DMS 273 (cell line): ENCODE measurements at regions not wholly inside any gene's neighbourhood (a gene's known extent, or its start where the extent isn't known, plus 50 kb on each side); places are given as distances from the start of the nearest gene placed in this dataset.
"Not testable (repeated sequence)": the region's sequence is repeated elsewhere in the genome, so short reads cannot be mapped to it uniquely, and the experiment has no call there.

Experiments used
- DNase-seq: peaks from one replicate; lab custom pipeline; 2025; ENCODE audit not compliant: unreplicated experiment; lab: John Stamatoyannopoulos, UW

GRCh38 chr5:92946546-92946945 is 634.5 kb downstream of the NR2F1-AS1 start:
- no peak for DNase-seq

DNA sequence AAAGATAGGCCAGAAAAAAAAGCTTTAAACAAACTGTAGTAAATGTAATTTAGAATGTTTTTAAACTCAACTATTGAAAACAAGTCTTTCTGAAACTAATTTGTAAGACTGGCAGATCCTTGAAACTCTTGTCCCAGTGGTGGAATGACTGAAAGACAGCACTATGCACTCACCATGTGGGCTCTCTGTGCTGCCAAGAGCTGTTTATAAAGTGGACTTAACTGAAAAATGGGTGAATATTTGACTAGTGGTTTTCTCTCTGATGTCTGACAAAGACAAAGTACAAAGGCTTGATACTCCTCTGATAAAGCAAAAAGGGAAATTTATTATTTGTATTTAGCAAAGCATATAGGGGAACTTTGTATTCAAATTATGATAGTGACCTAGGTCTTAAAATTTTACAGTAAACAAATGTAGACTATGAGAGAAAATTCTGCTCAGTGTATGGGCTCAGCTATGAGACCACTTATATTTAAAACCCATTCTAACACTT is 635.4 kb downstream of the NR2F1-AS1 start:
- DNase-seq, result no peak

DNA sequence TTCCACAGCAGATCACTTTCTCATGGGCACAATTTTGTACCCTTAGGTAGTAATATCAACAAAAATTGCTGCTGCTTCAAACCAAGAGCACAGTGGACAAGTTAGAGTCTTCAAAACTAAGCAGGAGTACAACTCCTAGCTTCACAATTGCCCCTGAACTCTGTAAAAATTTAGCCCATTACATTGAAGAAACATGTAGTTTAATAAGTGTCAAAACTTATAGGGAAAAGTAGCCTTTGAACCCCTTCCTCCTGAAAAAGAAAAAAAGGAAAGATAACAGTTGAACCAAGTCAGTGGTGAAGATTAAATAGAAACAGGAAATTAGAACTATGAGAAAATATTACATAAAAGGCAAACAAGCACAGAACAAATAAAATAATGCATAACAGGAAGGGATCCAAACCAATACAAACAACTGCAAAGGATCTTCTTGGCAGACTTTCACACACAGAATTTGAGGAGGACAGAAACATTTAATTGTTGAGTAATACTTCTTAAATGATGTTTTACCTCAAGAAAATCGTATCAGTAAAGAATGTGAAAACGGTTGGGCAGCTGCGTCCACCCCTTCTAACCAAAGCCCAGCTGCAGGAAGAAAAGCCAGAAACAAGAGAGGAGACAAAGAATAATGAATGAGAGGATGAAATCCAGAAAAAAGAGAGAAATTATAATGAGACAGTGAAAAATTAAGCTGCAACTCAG is 636.0 kb downstream of the NR2F1-AS1 start:
- no peak for DNase-seq

GRCh38 chr5:92944337-92944736 is 636.7 kb downstream of the NR2F1-AS1 start:
- DNase-seq, result no peak

DNA sequence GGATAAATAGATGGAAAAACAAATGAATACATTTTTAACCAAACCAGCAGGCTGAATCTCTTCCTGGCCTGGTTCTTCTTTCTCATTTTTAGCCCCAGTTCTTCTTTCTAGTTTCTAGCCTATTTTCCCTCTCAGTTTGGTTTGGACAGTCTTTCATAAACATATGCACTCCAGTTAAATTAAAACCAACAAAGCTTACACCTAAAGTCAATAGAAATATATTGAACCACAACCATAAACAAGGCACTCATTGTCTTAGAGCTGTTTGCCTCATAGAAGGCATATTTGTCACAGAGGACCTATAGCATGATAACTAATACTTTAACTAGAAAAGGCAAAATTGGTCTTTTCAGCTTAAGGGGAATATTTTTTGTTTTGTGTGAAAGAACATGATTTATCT is 638.3 kb downstream of the NR2F1-AS1 start:
- no peak for DNase-seq

DNA sequence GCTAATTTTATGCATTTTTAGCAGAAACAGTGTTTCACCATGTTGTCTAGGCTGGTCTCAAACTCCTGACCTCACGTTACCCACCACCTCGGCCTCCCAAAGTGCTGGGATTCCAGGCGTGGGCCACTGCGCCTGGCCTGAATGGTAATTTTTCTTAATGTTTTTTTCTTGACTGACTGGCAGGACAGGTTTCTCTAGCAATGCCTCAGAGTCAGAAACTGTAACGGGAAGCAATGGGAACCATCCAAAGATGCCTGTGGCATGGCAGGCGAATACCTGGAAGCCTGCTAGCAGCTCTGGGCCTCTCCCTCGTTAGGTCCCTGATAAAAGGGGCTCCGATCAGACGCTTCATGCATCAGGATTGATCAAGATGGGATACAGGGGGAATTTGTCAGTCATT is 639.2 kb downstream of the NR2F1-AS1 start:
- no peak for DNase-seq

GRCh38 chr5:92939428-92939827 is 641.6 kb downstream of the NR2F1-AS1 start:
- DNase-seq, result peak; percentile 97

- not testable (repeated sequence) for DNase-seq
Measured at GRCh38 chr5:92937396-92937795, 643.6 kb downstream of the NR2F1-AS1 start.

DNA sequence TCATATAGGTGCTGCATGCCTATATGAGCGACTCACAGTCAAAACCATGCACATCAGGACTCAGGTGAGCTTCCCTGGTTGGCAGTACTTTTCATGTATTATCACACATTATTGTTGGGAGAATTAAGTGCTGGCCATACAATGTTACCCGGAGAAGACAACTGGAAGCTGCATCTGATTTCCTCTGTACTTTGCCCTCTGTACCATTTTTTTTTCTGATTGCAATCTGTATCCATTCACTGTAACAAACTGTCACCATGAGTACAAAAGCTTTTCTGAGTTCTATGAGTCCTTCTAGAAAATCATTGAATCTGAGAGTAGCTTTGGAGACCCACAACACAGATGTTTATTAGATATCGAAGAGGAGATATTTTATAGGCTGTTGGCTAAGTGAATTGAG is 651.0 kb downstream of the NR2F1-AS1 start:
- DNase-seq, result no peak

DNA sequence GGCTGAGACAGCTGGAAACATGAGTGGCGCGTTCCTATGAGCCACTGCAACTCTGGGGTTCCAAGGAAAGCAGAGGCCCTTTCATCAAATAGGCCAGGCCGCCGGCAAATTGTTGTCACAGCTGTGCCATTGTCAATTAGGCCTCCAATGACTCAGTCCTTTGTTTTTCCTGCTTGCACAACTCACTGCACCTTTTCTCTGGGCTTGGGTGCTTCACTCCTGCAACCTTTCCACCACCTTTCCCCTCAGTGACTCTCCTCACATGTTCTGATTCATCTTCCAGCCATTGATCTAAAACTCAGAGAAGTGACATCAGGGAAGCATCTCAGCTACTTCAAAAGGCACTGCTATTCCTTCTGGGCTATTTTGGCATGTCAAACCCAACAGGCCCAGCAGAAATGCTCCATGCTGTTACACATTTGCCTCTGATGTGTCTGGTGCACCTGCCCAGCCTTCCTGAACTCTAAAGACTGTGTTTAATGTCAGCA is 653.7 kb downstream of the NR2F1-AS1 start:
- no peak for DNase-seq

GRCh38 chr5:92923885-92924284 is 657.1 kb downstream of the NR2F1-AS1 start:
- no peak for DNase-seq

DNA sequence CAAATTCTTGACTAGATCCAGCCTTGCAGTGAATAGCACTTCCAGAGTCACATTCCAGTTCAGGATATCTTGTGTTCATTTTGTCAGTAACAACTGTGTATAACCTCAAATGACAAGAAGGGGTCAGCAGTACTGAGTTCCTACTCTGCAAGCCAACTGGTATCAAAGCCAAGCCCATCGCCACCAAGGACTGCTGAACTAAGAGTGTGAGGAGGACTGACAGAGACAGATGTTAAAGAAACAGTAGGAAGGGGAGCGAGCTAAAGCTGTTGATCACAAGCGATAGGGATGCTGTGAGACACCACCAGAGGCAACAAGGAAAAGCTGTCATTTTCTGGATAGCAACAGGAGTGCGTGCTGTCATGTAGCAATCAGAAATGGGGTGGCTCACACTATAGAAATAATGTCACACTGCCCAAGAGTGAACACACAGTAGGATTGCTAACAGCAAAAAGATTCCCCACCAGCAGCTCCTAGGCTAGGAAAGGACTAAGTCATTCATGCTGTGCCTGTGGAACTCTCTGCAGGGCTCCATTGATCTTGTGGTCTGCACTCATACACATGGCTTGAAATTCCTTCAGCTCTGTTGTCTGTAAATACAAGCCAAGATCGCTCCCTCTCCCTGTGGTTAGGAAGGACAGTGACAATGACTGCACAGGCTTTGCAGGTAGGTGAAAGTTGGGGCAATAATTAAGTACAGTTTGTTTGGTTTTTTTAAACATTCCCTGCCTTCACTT is 658.6 kb downstream of the NR2F1-AS1 start:
- no peak for DNase-seq

DNA sequence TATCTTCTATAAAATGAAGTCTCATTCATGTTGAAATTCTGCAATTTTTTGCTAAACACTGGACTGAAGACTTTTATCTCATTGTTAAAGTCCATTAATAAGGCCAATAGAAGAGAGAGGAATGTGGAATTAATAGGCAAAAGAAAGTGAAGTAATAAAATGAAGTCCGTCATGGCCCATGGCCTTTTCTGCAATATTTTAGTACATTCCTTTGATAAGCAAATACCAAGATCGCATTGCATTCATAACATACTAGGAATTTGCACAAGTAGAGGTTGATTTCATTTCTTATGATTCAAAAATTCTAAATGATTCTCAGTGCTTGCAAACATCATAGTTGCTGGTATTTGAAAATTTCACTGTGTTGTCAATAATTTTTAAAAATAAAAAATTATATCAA is 664.0 kb downstream of the NR2F1-AS1 start:
- DNase-seq, result no peak

GRCh38 chr5:92916036-92916435 is 665.0 kb downstream of the NR2F1-AS1 start:
- no peak for DNase-seq

DNA sequence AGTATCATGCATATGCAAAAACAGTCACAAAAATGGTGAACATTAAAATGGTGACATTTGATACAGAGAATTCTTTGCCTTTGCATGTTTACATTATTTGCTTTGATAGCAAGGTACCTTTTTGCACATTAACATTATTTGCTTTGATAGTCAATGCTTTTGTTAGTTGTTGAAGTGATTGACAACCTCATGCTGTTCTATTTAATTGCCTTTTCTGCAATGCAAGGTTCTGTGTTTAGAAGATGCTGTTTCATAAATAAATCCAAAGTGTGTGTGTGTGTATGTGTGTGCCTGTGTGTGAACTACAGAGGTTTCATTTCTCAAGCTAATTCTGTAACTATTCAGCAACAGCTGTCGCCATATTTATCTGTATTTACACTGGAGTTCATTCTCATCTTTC is 668.7 kb downstream of the NR2F1-AS1 start:
- DNase-seq, result peak; percentile 39

GRCh38 chr5:92911851-92912250 is 669.2 kb downstream of the NR2F1-AS1 start:
- no peak for DNase-seq

GRCh38 chr5:92911293-92911692 is 669.7 kb downstream of the NR2F1-AS1 start:
- no peak for DNase-seq

- DNase-seq, result peak; percentile 72
Measured at GRCh38 chr5:92909602-92909962, 671.4 kb downstream of the NR2F1-AS1 start.

GRCh38 chr5:92908952-92909601 is 671.9 kb downstream of the NR2F1-AS1 start:
- no peak for DNase-seq

DNA sequence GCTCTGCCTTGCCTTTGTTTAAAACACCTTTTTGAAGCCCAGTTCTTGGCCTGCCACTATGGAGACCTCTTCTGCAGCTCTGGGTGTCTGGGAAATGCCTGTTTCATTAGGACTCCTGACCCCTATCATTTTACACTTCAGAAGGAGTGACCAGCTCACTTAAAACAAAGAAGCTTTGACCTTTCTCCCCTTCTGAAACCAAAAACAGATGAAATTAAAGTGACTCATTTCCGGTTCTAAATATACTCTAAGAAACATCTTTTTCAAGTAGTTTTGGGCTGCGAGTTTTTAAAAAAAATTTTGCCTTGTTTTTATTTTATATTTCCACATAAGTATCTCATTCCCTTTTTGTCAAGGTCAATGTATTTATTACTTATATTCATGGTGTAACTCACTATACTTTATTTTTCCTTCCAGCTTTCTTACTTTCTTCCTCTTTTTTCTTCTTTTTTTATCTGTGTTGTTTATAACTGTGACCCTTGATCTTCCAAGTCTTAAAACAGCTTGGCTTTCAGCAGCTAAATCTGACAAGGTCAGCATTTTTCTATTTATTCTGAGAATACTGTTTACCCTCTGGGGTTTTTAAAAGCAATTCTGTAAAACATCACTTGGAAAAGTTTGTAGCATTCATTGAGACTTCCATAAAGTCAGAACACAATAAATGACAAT is 672.9 kb downstream of the NR2F1-AS1 start:
- no peak for DNase-seq

GRCh38 chr5:92906798-92907376 is 674.1 kb downstream of the NR2F1-AS1 start:
- DNase-seq, result no peak
